ENCODE measurements at regions not wholly inside any gene's neighbourhood (a gene's known extent, or its start where the extent isn't known, plus 50 kb on each side); places are given as distances from the start of the nearest gene placed in this dataset.

- DNase-seq (ENCODE audit: low read depth): no peak
Observed at GRCh38 chr17:15039366-15039765, 225.8 kb downstream of the PMP22 start.

GRCh38 chr17:15038656-15039055, 226.5 kb downstream of the PMP22 start:
- no peak for DNase-seq (ENCODE audit: low read depth)

DNA sequence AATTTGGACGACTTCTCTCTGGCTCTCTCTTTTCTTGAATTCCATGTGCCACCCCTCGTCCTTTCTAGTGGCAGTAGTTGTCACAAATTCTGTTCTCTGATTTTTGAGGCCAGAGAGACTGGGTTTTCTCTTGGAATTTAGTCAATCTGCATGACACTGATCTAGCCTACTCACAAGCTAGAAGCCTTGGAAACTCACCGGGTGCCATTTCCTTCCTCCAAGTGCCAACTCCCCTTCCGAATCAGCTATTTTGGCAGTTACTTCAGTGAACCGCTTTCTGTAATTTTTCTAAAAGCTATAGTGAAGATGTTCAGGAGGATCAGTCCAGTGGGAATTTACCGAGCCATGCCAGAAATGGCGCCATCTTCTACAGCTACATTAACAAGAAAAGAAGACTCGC, 228.9 kb downstream of the PMP22 start:
- no peak for DNase-seq (ENCODE audit: low read depth)

DNA sequence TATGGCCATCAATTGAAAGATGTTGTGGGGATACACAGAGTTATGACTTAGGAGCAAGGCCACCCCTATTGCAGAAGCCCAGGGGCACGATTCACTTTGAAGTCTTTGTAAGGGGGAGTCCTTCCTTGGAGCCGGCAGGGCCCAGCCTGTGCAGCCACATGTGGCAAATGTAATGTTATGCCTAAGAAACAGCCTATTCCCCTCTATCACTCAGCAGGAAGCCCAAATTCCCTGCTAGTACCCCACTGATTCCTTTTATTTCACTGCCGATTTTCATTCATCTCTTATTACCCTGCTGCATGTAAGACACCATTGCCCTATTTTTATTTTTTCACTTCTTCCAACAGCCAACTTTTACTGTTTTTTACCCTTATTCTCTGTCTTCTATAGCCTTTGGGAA, 233.2 kb downstream of the PMP22 start:
- no peak for DNase-seq (ENCODE audit: low read depth)

GRCh38 chr17:15029469-15029868, 235.7 kb downstream of the PMP22 start:
- no peak for DNase-seq (ENCODE audit: low read depth)

DNA sequence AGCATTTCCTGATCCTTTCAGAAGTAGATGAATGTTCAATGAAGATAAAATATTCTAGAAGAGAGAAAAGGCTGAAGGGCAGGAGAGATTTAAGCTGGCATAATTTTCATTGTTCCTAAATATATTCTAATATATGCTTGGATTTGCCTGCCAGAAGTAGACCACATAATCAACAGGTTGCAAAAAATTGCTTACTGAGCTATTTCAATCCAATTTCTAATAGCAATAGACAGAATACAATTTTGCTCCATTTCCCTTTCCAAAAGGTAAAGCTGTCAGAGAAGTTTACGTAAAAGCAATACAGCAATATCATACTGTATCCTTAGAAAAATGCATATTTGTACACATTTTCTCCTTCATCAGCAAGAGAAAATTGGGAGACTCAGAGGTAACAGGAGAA, 237.3 kb downstream of the PMP22 start:
- DNase-seq (ENCODE audit: low read depth): no peak

GRCh38 chr17:15026088-15026487, 239.0 kb downstream of the PMP22 start:
- DNase-seq (ENCODE audit: low read depth): no peak

DNA sequence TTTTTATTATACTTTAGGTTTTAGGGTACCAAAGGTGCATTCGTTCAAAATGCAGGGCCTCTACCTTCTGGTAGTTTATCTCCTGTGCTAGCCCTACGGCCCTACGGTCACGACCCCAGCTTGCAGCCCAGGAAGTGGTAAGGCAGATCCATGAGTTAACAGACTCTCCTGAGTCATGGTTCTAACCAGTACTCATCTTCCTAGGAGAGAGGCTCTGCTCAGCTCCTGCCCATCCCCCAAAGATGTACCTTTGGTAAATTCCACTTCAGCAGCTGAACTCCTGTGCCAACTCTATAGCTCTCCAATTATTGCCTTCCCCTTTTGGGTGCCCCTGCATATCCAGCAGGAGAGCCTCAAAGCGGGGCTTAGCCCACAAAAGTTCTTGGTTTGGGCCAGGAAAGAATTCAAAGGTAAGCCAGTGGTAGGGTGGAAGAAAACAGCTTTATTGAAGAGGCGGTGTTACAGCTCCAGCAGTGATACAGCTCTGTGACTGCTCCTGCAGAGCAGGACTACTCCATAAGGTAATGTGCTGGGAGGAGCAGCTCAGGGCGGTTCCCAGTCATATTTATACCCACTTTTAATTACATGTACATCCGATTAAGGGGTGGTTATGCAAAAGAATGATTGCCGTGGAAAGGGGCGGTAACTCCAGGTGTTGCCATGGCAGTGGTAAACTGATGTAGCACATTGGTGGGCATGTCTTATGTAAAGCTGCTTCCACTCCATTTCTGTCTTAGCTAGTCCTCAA, 241.4 kb downstream of the PMP22 start:
- DNase-seq (ENCODE audit: low read depth): no peak

DNA sequence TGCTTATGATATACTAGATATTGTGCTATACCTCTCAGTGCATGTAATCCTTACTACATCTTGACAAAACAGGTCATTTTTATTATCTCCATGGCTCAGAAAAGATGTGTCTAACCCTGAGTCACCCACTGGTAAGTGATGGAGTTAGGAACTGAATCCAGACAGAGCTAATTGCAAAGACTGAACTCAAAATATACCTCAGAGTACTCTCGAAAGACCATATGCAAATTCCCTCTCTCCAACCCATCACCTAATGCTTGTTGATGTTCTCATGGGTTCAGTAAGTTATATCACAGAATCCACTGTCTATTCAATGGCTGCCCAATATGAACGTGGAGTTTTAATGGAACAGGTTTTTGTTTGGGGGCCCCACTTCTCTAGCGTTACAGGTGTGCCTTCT, 246.0 kb downstream of the PMP22 start:
- DNase-seq (ENCODE audit: low read depth): no peak

DNA sequence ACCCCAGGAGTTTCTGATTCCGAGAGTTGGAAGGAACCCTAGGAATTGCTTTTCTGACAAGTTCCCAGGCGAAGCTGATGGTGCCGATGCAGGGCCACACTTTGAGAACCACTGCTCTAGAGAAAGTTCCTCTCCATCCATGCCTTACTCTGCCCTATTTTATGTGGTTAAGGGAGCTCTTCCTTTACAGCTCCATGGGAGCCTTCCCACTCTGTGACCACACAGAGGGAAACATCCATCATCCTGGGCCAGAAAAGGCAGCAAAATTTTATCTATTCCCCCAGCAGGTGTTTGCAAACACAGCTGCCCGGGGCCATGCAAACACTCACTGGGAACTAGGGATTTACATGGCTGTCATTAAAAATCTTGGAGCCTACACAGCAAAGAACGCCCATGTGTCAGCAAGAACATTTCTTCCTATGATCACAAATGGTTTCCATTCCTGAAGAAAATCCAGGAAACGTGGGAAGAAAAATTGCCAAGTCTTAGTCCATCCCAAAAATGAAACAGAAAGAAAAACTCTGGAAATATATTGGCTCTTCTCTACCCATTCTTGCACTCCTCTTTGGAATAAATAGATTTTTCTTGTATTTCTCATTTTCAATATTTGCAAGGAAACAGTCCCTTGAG, 252.7 kb downstream of the PMP22 start:
- DNase-seq (ENCODE audit: low read depth): no peak

DNA sequence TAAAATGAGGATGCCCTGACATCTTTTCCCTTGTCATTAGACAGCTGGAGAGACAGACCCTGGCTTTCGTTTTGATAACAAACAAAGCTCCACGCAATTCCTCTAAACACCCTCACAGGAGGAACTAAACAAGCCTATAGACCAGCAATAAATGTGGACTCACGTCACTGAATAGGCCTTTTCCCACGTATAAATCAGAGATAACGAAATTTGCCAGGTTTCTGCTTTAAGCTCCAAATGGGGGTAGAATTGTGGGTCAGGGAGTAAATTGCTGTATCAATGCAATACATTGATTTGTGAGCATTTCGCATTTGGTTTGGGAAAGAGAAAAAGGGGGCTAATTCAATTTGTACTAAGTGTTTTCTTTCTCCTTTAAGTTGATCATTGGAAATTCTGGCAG, 256.0 kb downstream of the PMP22 start:
- no peak for DNase-seq (ENCODE audit: low read depth)

DNA sequence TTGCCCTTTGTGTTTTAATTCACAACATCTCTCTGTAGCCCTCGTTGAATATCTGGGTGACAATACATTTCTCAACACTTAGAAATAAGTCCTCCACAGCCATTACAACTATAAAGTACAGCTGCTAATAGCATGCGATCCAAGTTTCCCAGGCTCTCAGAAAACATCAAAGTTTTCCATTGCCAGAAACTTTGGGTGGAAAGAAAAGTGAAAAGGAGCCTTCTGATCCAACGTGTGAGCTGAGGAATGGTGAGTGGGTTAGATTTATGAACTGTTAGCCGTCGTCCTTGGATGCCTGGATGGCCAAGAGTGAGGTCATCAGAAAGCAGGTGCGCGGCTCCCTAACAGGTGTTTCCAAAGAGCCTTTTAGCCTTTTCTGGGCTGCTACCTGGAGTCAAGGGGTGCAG, 258.0 kb downstream of the PMP22 start:
- no peak for DNase-seq (ENCODE audit: low read depth)

- DNase-seq (ENCODE audit: low read depth): no peak
Observed at GRCh38 chr17:15006421-15007128, 258.6 kb downstream of the PMP22 start.

DNA sequence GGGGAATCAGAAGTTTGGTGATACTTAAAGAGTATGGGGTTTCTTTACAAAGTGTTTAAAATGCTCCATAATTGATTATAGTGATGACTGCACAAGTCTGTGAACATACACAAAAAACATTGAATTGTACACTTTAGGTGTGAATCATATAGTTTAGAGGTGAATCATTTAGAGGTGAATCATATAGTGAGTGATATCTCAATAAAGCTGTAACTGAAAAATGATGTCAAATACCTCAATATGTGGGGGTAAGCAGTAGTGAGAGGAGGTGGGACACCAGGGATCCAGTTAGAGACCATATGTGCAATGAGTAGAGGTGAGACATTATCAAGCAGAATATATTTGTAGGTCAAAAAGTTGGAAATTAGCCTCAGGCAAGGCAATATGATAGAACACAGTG, 264.5 kb downstream of the PMP22 start:
- no peak for DNase-seq (ENCODE audit: low read depth)

- DNase-seq (ENCODE audit: low read depth): no peak
Observed at GRCh38 chr17:14997290-14997689, 267.8 kb downstream of the PMP22 start.

GRCh38 chr17:14986127-14986526, 279.0 kb downstream of the PMP22 start:
- DNase-seq (ENCODE audit: low read depth): no peak

GRCh38 chr17:14972844-14973243, 292.3 kb downstream of the PMP22 start:
- no peak for DNase-seq (ENCODE audit: low read depth)

- DNase-seq (ENCODE audit: low read depth): no peak
Observed at GRCh38 chr17:14971054-14971453, 294.1 kb downstream of the PMP22 start.

DNA sequence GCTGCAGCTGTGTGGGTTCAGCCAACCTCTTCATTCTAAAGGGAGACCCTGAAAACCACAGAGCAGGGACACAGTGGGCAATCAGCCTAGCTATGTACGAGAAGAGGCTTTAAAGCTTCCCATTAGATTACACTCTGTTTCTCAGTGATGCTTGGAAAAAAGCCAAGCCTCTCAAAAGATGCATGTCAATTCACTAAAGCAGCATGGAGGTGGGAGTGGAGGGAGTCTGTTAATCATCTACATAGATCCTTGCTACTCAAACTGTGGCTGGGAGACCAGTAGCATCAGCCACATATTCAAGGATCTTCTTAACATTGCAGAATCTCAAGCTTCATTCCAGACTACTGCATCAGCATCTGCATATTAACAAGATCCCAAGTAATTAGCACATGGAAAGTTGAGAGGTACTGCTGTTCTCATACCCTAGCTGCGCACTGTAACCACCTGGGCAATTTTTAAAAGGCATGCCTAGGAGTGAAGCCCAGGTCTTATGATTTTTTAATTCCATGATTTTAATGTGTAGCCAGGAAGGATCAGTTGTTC, 305.9 kb downstream of the PMP22 start:
- DNase-seq (ENCODE audit: low read depth): no peak

- no peak for DNase-seq (ENCODE audit: low read depth)
Observed at GRCh38 chr17:14953405-14953804, 311.7 kb downstream of the PMP22 start.

DNA sequence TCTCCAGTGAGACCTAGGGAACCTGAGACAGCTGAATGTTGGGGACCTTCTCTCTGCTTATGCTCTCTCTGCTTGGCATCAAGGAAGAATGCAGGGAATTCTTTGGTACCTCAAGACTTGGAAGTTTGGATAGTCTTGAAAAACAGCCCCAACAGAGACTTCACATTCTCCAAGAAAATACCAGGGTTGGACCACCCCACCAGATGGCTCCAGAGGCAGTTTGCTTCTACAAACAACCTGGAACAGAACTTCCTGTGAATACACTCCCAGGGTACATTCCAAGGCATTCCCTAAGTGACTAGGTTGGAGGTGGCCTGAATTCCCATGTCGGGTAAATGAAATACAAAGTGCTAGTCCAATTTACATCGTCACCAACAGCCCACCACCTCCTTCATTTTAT, 314.4 kb downstream of the PMP22 start:
- no peak for DNase-seq (ENCODE audit: low read depth)

GRCh38 chr17:14950216-14950615, 314.9 kb downstream of the PMP22 start:
- DNase-seq (ENCODE audit: low read depth): no peak

- DNase-seq (ENCODE audit: low read depth): no peak
Observed at GRCh38 chr17:14947671-14948070, 317.5 kb downstream of the PMP22 start.
